ENCODE measurements at regions not wholly inside any gene's neighbourhood (a gene's known extent, or its start where the extent isn't known, plus 50 kb on each side); places are given as distances from the start of the nearest gene placed in this dataset.

GRCh38 chr20:40072907-40073306 lies 616.1 kb downstream of the MAFB start:
- H3K9me2 ChIP-seq (replicated peaks; ENCODE audit: control insufficient read depth, low read length): no peaks in the 10 kb centered on the region

GRCh38 chr20:40056171-40056570 lies 632.9 kb downstream of the MAFB start:
- H3K27me3 ChIP-seq (ENCODE audit: control insufficient read depth, low read length): no peaks in the 10 kb centered on the region
- H4K20me1 ChIP-seq (ENCODE audit: control insufficient read depth, insufficient read depth, low read depth, low read length): no peaks in the 10 kb centered on the region
- no peak overlapping the region for H3K4me3 ChIP-seq (ENCODE audit: low read length)
- H3F3A ChIP-seq (ENCODE audit: control insufficient read depth, insufficient read depth): no peaks in the 10 kb centered on the region
- no peaks in the 10 kb centered on the region for H3K36me3 ChIP-seq (ENCODE audit: control insufficient read depth, low read length)
- no peaks in the 10 kb centered on the region for H3K9me2 ChIP-seq (replicated peaks; ENCODE audit: control insufficient read depth, low read length)
- no peaks in the 10 kb centered on the region for H3K79me2 ChIP-seq (ENCODE audit: control insufficient read depth, low read length)
- H3K9me3 ChIP-seq (ENCODE audit: control insufficient read depth, insufficient read depth, low read length): peaks cover 3% of the 10 kb centered on the region; the same call in 1 of the 2 replicates
- H3K4me2 ChIP-seq (ENCODE audit: low read length): no peak overlapping the region
- no peaks in the 10 kb centered on the region for H3K4me1 ChIP-seq (ENCODE audit: control insufficient read depth, low read length)
- no peak for TF ChIP-seq EZH2phosphoT487 (IDR thresholded peaks at IDR 0.05; ENCODE audit: borderline replicate concordance, low read length)
- H3K27ac ChIP-seq (ENCODE audit: low read depth, low read length): no peak overlapping the region

More at GRCh38 chr20:40072907-40073306, 616.1 kb downstream of the MAFB start:
- no peak overlapping the region for H3K27ac ChIP-seq (ENCODE audit: low read depth, low read length)
- TF ChIP-seq EZH2phosphoT487 (IDR thresholded peaks at IDR 0.05; ENCODE audit: borderline replicate concordance, low read length): no peak
- TF ChIP-seq CTCF (IDR thresholded peaks at IDR 0.05; ENCODE audit: low read depth, low read length, poor library complexity, severe bottlenecking): no peak
- no peaks in the 10 kb centered on the region for H4K20me1 ChIP-seq (ENCODE audit: control insufficient read depth, insufficient read depth, low read depth, low read length)
- no peaks in the 10 kb centered on the region for H3K4me1 ChIP-seq (ENCODE audit: control insufficient read depth, low read length)
- H3K79me2 ChIP-seq (ENCODE audit: control insufficient read depth, low read length): no peaks in the 10 kb centered on the region
- no peak overlapping the region for H3K4me3 ChIP-seq (ENCODE audit: low read length)
- H3K4me2 ChIP-seq (ENCODE audit: low read length): no peak overlapping the region
- H3K36me3 ChIP-seq (ENCODE audit: control insufficient read depth, low read length): no peaks in the 10 kb centered on the region
- no peaks in the 10 kb centered on the region for H3F3A ChIP-seq (ENCODE audit: control insufficient read depth, insufficient read depth)
- H3K27me3 ChIP-seq (ENCODE audit: control insufficient read depth, low read length): no peaks in the 10 kb centered on the region
- H3K9me3 ChIP-seq (ENCODE audit: control insufficient read depth, insufficient read depth, low read length): no peaks in the 10 kb centered on the region

GRCh38 chr20:40055711-40056110 lies 633.3 kb downstream of the MAFB start:
- H3F3A ChIP-seq (ENCODE audit: control insufficient read depth, insufficient read depth): no peaks in the 10 kb centered on the region
- no peak overlapping the region for H3K27ac ChIP-seq (ENCODE audit: low read depth, low read length)
- no peak for TF ChIP-seq EZH2phosphoT487 (IDR thresholded peaks at IDR 0.05; ENCODE audit: borderline replicate concordance, low read length)
- no peak for TF ChIP-seq CTCF (IDR thresholded peaks at IDR 0.05; ENCODE audit: low read depth, low read length, poor library complexity, severe bottlenecking)
- no peaks in the 10 kb centered on the region for H3K79me2 ChIP-seq (ENCODE audit: control insufficient read depth, low read length)
- no peak overlapping the region for H3K4me3 ChIP-seq (ENCODE audit: low read length)
- H3K4me2 ChIP-seq (ENCODE audit: low read length): no peak overlapping the region
- no peaks in the 10 kb centered on the region for H3K36me3 ChIP-seq (ENCODE audit: control insufficient read depth, low read length)
- peaks cover 3% of the 10 kb centered on the region; the same call in 1 of the 2 replicates for H3K9me3 ChIP-seq (ENCODE audit: control insufficient read depth, insufficient read depth, low read length)
- no peaks in the 10 kb centered on the region for H3K27me3 ChIP-seq (ENCODE audit: control insufficient read depth, low read length)
- H4K20me1 ChIP-seq (ENCODE audit: control insufficient read depth, insufficient read depth, low read depth, low read length): no peaks in the 10 kb centered on the region
- no peaks in the 10 kb centered on the region for H3K9me2 ChIP-seq (replicated peaks; ENCODE audit: control insufficient read depth, low read length)
- no peaks in the 10 kb centered on the region for H3K4me1 ChIP-seq (ENCODE audit: control insufficient read depth, low read length)

GRCh38 chr20:40054311-40054710 lies 634.7 kb downstream of the MAFB start:
- H3K79me2 ChIP-seq (ENCODE audit: control insufficient read depth, low read length): no peaks in the 10 kb centered on the region
- no peak overlapping the region for H3K4me2 ChIP-seq (ENCODE audit: low read length)
- H3K27ac ChIP-seq (ENCODE audit: low read depth, low read length): no peak overlapping the region
- no peaks in the 10 kb centered on the region for H3K9me3 ChIP-seq (ENCODE audit: control insufficient read depth, insufficient read depth, low read length)
- H3K27me3 ChIP-seq (ENCODE audit: control insufficient read depth, low read length): no peaks in the 10 kb centered on the region
- no peaks in the 10 kb centered on the region for H3K4me1 ChIP-seq (ENCODE audit: control insufficient read depth, low read length)
- TF ChIP-seq CTCF (IDR thresholded peaks at IDR 0.05; ENCODE audit: low read depth, low read length, poor library complexity, severe bottlenecking) (no peak), EZH2phosphoT487 (IDR thresholded peaks at IDR 0.05; ENCODE audit: borderline replicate concordance, low read length) (no peak)
- no peaks in the 10 kb centered on the region for H3F3A ChIP-seq (ENCODE audit: control insufficient read depth, insufficient read depth)
- H3K4me3 ChIP-seq (ENCODE audit: low read length): no peak overlapping the region
- no peaks in the 10 kb centered on the region for H3K9me2 ChIP-seq (replicated peaks; ENCODE audit: control insufficient read depth, low read length)
- no peaks in the 10 kb centered on the region for H4K20me1 ChIP-seq (ENCODE audit: control insufficient read depth, insufficient read depth, low read depth, low read length)
- no peaks in the 10 kb centered on the region for H3K36me3 ChIP-seq (ENCODE audit: control insufficient read depth, low read length)

Measured in DOHH2 (cell line).